T-helper 22 cell (primary cell): ENCODE measurements at regions not wholly inside any gene's neighbourhood (a gene's known extent, or its start where the extent isn't known, plus 50 kb on each side); places are given as distances from the start of the nearest gene placed in this dataset.

ENCODE experiments used
- DNase-seq: peaks from one replicate; pipeline ENCODE4 v3.0.0-alpha.2; 2020; ENCODE audit warnings: low read depth

GRCh38 chr17:79341222-79341780, 266.7 kb downstream of the ENGASE start:
- no peak for DNase-seq

GRCh38 chr17:79340333-79341221, 266.0 kb downstream of the ENGASE start:
- DNase-seq, result no peak

GRCh38 chr17:79339321-79339720, 264.7 kb downstream of the ENGASE start:
- no peak for DNase-seq

- no peak for DNase-seq
Observed at GRCh38 chr17:79338604-79339003, 264.0 kb downstream of the ENGASE start.

- DNase-seq, result no peak
Observed at GRCh38 chr17:79338152-79338551, 263.5 kb downstream of the ENGASE start.

GRCh38 chr17:79337053-79337452, 262.4 kb downstream of the ENGASE start:
- no peak for DNase-seq

GRCh38 chr17:79335456-79335855, 260.8 kb downstream of the ENGASE start:
- DNase-seq, result no peak

GRCh38 chr17:79332011-79332554, 257.5 kb downstream of the ENGASE start:
- DNase-seq, result no peak

GRCh38 chr17:79331492-79331891, 256.9 kb downstream of the ENGASE start:
- DNase-seq, result no peak

- DNase-seq, result no peak
Observed at GRCh38 chr17:79330696-79331095, 256.1 kb downstream of the ENGASE start.

GRCh38 chr17:79330229-79330628, 255.6 kb downstream of the ENGASE start:
- DNase-seq, result no peak

- DNase-seq, result no peak
Observed at GRCh38 chr17:79326814-79327213, 252.2 kb downstream of the ENGASE start.

- DNase-seq, result no peak
Observed at GRCh38 chr17:79325709-79326430, 251.2 kb downstream of the ENGASE start.

GRCh38 chr17:79324194-79324593, 249.6 kb downstream of the ENGASE start:
- no peak for DNase-seq

- no peak for DNase-seq
Observed at GRCh38 chr17:79323566-79323965, 248.9 kb downstream of the ENGASE start.

GRCh38 chr17:79322211-79323123, 247.8 kb downstream of the ENGASE start:
- DNase-seq, result no peak

- no peak for DNase-seq
Observed at GRCh38 chr17:79320331-79320730, 245.7 kb downstream of the ENGASE start.

GRCh38 chr17:79317916-79318315, 243.3 kb downstream of the ENGASE start:
- DNase-seq, result no peak

- no peak for DNase-seq
Observed at GRCh38 chr17:79316805-79317204, 242.2 kb downstream of the ENGASE start.

GRCh38 chr17:79315358-79316105, 240.9 kb downstream of the ENGASE start:
- no peak for DNase-seq
